Cerebellar cortex (tissue), 1 donor: ENCODE measurements at regions not wholly inside any gene's neighbourhood (a gene's known extent, or its start where the extent isn't known, plus 50 kb on each side); places are given as distances from the start of the nearest gene placed in this dataset.

ENCODE experiments used
- DNase-seq: peaks from one replicate; pipeline ENCODE4 v3.0.0-alpha.2; 2015; ENCODE audit warnings: low spot score

DNA sequence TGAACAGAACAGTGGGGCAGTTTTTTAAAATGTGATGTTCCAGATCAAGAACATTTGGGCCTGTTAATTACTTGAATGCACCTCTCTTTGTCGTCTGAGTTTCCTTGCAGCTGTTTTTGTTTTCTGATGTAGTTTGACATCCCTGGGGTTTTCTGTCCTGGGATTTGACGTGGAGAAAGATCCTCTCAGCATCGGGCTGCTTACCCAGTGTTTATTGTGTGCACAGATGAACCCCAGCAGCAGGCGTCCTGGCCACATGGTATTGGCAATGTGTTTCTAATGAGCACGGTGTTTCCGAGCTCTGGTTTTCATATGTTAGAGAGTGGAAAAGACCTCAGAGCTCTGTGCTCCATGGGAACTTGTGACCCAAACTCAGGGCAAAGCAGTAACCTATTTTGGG is 191.1 kb upstream of the IRX3 start:
- DNase-seq, result peak; percentile 7

GRCh38 chr16:54475019-54475601 is 188.5 kb upstream of the IRX3 start:
- DNase-seq, result no peak

DNA sequence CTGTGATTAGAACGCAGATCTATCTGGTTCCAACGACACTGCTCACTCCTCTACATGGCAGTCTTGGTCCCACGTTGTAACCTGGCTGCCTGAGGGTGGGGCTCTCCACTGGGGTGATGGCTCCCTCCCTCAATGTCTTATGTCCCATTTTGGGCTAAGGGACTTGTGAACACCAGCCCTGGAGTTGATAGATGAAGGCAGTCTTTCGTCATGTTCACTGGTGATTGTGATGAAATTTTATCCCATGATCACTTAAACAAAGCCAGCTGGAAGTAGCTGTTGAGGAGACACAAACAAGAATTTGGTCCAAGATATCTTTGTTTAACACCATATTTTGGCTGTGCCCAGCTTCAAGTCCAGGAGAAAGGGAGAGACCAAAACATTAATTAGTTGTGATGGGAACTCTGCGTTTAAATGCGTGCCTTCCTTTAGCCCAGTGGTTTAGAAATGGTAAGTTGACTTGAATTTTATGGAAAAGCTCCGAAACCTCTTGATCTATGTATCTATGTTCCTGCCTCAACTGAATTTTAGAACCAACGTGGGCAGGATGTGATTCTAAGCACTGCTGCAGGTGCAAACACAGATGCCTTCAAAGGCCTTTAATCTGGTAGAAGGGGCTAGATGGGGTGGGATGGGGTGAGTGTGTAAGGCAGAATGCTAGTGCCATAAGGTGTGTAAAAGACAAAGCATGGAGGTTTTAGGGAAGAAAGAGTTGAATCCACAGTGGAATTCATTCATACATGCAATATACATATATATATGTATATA is 186.8 kb upstream of the IRX3 start:
- no peak for DNase-seq

DNA sequence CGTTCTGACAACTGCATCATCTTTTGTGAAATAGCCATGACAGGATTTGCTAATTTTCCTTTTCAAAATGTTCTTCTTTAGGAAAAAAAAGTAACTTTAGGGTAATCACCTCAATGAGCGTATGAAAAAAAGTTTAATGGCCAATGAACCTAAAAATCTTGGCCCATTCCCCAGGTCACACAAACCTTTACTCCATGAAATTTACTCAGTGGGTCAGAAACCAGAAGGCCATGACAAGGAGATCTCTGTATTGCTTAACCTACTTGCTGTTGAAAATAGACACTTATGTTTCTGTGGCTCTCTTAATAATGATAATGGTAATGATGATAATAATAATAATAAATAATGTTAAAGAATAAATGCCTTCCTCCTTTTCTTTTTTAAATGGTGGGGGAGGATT is 180.8 kb upstream of the IRX3 start:
- no peak for DNase-seq

DNA sequence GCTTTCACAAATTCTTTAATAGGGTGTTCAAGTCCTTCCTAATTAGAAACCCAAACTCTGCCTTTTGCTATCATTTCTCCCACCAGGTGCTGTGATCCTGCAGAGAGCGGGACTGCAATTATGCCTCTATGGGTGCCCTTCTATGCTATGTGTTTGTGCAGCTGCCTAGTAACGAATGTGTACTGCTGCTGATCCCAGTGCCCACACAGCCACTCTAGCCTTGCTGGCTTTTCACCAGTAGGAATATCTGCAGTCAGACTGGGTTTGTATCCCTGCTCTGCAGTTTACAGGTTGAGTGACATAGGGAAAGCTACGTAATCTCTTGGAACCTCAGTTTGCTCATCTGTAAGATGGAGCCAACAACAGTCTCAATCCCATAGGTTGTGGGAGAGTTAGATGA is 179.6 kb upstream of the IRX3 start:
- DNase-seq, result no peak

DNA sequence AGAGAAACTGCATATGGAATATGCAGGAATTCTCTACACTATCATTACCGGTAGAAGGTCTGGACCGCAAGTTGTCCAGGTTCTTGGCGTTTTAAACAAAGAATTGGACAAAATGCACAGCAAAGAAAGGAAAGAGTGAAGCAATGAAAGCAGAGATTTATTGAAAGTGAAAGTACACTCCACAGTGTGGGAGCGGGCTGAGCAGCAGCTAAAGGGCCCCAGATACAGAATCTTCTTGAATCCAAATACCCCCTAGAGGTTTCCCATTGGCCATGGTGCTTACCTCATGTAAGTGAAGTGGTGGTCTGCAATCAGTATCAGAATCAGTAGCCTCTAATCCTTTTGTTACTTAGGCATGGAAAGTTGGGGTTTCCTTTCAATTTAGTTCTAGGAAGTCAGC is 178.5 kb upstream of the IRX3 start:
- no peak for DNase-seq

DNA sequence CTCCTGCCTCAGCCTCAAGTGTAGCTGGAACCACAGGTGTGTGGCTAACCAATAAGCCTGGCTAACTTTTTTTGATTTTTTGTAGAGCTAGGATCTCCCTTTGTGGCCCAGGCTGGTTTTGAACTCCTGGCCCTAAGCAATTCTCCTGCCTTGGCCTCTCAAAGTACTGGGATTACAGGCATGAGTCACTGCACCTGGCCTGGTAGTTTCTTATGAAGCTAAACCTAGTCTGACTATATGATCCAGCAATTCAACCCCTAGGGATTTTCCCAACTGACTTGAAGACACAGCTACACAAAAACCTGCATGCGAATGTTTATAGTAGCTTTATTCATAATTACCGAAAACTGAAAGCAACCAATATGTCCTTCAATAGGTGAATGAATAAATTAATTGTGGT is 176.2 kb upstream of the IRX3 start:
- no peak for DNase-seq

DNA sequence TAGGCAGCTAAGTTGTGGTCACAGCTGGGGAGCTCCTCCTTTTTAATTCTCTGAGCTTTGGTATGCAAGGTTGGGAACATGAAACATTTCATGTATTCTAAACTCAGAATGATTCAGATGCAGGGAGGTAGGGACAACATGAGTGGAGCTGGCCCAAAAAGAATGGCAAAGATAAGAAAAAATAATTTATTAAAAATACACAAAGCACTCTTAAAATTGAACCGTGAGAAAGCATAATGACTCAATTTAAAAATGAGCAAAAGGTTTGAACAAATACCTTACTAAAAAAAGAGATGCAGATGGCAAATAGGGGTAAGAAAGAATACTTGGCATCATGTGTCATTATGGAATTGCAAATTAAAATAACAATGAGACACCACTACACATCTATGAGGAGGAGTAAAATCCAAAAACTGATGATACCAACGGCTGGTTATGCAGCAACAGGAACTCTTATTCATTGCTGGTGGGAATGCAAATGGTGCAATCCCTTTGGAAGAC is 175.6 kb upstream of the IRX3 start:
- DNase-seq, result no peak

DNA sequence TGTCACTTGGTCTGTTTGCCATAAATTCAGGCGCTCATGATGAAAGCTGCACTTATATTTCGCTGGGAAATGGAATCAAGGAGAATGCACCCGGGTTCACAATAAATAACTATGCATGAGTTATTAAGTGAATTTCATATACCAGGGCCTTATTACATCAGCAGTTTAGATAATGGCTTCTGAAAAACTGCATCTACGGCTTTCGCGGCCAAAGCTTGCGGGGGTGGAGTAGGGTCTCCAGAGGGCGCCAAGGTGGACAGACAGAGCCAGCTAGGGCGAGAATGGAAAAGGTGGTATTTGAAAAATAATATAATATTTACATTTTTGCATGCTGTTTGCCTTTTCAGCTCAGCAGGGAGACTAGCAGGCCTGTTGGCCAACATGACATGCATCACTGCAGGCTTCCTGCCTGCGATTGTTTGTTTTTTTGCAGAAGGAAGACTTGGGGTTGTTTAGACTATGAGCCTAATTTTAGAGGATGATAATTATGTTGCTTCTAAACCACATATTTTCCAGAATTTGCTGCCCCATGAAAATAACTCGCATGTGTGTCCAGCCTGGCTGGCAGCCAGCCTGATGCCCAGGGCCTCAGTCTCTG is 173.8 kb upstream of the IRX3 start:
- no peak for DNase-seq

- no peak for DNase-seq
Observed at GRCh38 chr16:54459509-54460262, 173.1 kb upstream of the IRX3 start.

- DNase-seq, result no peak
Observed at GRCh38 chr16:54458923-54459322, 172.3 kb upstream of the IRX3 start.

DNA sequence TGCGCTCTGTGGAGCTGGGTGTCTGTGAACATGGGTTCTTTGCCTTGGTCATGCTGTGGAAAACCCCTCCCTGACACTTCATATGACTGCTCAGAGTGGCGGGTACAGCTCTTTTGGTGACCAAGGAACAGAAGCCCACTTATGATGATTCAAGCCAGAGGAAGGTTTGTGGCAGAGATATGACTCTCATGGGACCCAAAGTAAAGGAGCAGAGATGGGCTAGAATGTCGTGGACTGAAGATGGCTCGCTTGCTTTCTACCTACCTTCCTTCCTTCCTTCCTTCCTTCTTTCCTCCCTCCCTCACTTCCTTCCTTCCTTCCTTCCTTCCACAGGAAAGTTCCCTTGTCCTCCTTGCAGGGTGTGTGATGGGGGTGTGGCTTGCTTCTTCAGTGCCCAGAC is 169.7 kb upstream of the IRX3 start:
- DNase-seq, result no peak

GRCh38 chr16:54455030-54455725 is 168.6 kb upstream of the IRX3 start:
- DNase-seq, result no peak

- DNase-seq, result no peak
Observed at GRCh38 chr16:54454616-54455015, 168.0 kb upstream of the IRX3 start.

DNA sequence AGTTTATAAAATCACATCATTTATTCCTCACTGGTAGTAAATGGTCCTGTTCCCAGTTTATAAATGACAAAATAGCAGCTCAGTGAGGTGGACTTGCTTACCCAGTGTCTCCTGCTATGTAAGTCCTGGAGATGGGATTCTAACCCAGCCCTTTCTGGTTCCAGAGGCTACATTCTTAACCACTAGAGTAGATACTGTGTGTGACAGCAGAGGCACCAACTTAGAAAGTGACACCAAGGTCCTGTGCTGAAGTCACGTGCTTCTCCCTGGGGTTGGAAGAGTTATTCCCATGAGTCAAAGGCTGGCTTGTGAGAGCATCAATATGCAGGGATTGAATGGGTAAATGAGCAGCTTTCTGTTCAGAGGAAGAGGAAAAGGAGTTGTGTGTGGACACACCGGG is 167.3 kb upstream of the IRX3 start:
- DNase-seq, result no peak

DNA sequence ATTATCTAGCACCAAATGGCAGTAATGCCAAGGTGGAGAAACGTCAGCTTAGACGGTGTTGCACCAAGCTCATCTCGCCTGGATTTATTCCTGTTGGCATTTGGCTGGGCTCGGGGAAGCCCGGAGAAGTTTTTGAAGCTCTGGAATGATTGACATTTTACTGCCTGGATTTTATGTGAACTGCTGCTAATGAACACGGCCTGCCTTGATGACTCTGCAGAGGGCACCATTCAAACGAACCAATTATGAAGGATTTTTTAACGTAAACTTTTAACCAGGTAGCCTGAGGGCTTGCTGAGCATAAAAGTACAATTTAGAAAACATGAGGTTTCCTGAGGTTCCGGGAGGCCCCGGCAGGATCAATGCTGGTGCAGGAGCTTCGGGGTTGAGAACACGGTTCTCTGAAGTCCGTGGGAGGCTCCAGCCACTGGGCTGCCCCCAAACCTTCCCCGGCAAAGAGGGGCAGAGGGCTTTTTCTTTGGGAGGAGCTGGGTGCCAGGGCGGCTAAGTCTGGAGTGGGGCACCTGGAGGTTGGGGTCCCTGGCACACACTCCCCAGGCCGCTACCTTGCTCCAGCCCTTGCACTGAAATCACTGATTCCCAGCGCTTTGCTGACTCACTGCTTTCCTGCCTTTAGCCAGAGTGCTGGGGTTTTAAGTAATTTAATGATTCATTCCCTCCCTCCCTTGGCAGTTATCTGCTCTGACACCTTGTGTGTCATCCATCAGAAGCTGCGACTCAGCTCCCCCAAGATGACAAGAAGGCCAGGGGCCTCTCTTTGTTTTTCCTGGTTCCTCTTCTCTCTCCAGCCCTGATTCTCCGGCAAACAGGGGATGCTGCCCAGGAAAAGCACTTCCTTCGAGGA is 161.2 kb upstream of the IRX3 start:
- no peak for DNase-seq

DNA sequence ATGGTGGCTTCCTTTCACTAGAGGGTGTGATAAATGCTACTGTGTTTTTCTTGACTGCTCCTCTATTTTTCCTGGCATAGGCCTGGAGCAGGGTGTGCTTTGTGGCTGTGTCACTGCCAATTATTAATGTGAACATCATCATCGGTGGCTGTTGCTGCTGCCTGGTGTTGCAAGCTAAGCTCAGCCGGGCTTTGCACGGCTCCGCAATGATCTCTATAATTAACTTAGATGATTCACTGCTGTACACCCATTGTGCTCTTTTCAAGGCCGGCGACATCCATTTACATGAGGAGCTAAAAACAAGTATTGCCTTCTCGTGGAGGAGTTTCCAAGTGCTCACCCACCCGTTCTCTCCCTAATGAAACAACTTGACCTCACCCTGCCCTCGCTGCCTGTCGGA is 160.1 kb upstream of the IRX3 start:
- no peak for DNase-seq

- DNase-seq, result no peak
Observed at GRCh38 chr16:54444851-54445458, 158.4 kb upstream of the IRX3 start.

GRCh38 chr16:54443839-54444238 is 157.3 kb upstream of the IRX3 start:
- no peak for DNase-seq

DNA sequence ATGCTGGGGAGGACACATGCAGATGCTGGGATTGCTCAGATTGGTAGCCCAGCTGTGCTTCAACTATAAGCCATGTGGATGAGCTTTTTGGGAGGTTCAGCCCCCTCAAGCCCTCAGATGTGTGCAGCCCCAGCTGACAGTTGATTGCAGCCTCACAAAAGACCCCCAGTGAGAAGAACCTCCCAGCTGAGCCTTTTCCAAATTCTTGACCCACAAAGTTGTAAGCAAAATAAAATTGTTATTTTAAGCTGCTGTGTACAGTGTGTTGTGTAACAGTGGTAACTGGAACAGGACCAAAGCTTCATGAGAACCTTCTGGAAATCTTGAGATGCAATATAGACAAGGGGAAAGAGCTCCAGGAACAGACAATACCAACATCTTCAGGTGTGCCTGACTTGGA is 156.8 kb upstream of the IRX3 start:
- no peak for DNase-seq

GRCh38 chr16:54442864-54443263 is 156.3 kb upstream of the IRX3 start:
- no peak for DNase-seq
